ENCODE measurements at regions not wholly inside any gene's neighbourhood (a gene's known extent, or its start where the extent isn't known, plus 50 kb on each side); places are given as distances from the start of the nearest gene placed in this dataset.

DNA sequence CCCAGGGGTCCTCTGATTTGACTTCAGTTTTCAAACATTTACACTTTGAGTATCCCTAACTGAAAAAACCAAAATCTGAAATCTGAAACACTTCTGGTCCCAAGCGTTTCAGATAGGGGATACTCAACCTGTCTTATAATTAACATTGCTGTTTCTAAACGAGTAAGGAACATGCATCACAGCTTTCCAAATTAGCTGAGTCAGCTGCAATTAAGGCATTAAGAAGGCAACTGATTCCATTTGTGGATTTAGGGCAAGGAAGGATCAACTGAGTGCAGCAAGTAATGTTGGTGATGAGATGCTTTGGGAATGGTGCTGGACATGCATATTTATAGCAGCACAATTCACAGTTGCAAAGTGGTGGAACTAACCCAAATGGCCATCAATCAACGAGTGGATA lies 168.6 kb downstream of the ACER2 start:
- TF ChIP-seq, protein P1, sequence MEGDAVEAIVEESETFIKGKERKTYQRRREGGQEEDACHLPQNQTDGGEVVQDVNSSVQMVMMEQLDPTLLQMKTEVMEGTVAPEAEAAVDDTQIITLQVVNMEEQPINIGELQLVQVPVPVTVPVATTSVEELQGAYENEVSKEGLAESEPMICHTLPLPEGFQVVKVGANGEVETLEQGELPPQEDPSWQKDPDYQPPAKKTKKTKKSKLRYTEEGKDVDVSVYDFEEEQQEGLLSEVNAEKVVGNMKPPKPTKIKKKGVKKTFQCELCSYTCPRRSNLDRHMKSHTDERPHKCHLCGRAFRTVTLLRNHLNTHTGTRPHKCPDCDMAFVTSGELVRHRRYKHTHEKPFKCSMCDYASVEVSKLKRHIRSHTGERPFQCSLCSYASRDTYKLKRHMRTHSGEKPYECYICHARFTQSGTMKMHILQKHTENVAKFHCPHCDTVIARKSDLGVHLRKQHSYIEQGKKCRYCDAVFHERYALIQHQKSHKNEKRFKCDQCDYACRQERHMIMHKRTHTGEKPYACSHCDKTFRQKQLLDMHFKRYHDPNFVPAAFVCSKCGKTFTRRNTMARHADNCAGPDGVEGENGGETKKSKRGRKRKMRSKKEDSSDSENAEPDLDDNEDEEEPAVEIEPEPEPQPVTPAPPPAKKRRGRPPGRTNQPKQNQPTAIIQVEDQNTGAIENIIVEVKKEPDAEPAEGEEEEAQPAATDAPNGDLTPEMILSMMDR (conservative IDR thresholded peaks at IDR 0.05) = no peak
- no peak for TF ChIP-seq EZH2 (IDR thresholded peaks at IDR 0.05; ENCODE audit: low read depth)

Measured in PC-9 (cell line).